WTC11 (cell line): ENCODE measurements at regions not wholly inside any gene's neighbourhood (a gene's known extent, or its start where the extent isn't known, plus 50 kb on each side); places are given as distances from the start of the nearest gene placed in this dataset.

Source experiments
- ATAC-seq: fragments of 200-7000 bp; cut with Tn5 transposase; 2 replicates; pipeline ENCODE4 v1.10.0; 2021; ENCODE audit warnings: mild to moderate bottlenecking, moderate library complexity
- CTCF ChIA-PET: fragments of 300-600 bp; sonication (Branson Sonifier 250); formaldehyde crosslinking; loops from one replicate; lab custom pipeline; 2021; ENCODE audit warnings: antibody characterized with exemption; lab: Charles Lee
- POLR2A ChIA-PET: fragments of 350-600 bp; sonication (Branson Sonifier 250); formaldehyde crosslinking; loops from one replicate; lab custom pipeline; 2021; ENCODE audit warnings: antibody characterized with exemption; lab: Charles Lee
- DNase-seq: peaks from one replicate; pipeline ENCODE4 v3.0.0; 2021; ENCODE audit warnings: low spot score
- H3K27ac Mint-ChIP-seq: 2 replicates; pipeline ENCODE4 v1.8.0; 2021; ENCODE audit warnings: mixed read lengths
- H3K27me3 Mint-ChIP-seq: 2 replicates; pipeline ENCODE4 v1.8.0; 2021; ENCODE audit warnings: low read depth, mild to moderate bottlenecking, moderate library complexity, mixed read lengths
- H3K36me3 Mint-ChIP-seq: 2 replicates; pipeline ENCODE4 v1.8.0; 2021; ENCODE audit warnings: mixed read lengths
- H3K4me1 Mint-ChIP-seq: 2 replicates; pipeline ENCODE4 v1.8.0; 2022; ENCODE audit warnings: mixed read lengths
- H3K4me3 Mint-ChIP-seq: 2 replicates; pipeline ENCODE4 v1.8.0; 2021; ENCODE audit warnings: mild to moderate bottlenecking, moderate library complexity, mixed read lengths
- H3K9me3 Mint-ChIP-seq: 2 replicates; pipeline ENCODE4 v1.8.0; 2021; ENCODE audit warnings: mixed read lengths
- ATF1 ChIP-seq: sonication (generic); formaldehyde crosslinking; IDR thresholded peaks from 2 replicates; pipeline ENCODE4 v1.8.1; 2023; ENCODE audit warnings: mild to moderate bottlenecking, moderate library complexity, missing genetic modification reagents
- CDX4 ChIP-seq: fragments of 250-450 bp; sonication (Bioruptor Pico); IDR thresholded peaks from 2 replicates; pipeline ENCODE4 v1.9.0; 2021; ENCODE audit warnings: moderate library complexity, mild to moderate bottlenecking, inconsistent platforms, borderline replicate concordance
- CTCF ChIP-seq: fragments of 200-600 bp; IDR thresholded peaks from 2 replicates; pipeline ENCODE4 v1.8.0; 2022; ENCODE audit warnings: antibody characterized with exemption
- E2F4 ChIP-seq: sonication (generic); formaldehyde crosslinking; IDR thresholded peaks from 2 replicates; pipeline ENCODE4 v1.8.1; 2022; ENCODE audit warnings: low read depth, mild to moderate bottlenecking, moderate library complexity, missing genetic modification reagents, borderline replicate concordance
- ERG ChIP-seq: fragments of 250-450 bp; sonication (Bioruptor Pico); IDR thresholded peaks from 2 replicates; pipeline ENCODE4 v1.8.0; 2021; ENCODE audit warnings: mild to moderate bottlenecking
- FOXP4 ChIP-seq: sonication (generic); formaldehyde crosslinking; IDR thresholded peaks from 2 replicates; pipeline ENCODE4 v1.8.0; 2022; ENCODE audit warnings: mild to moderate bottlenecking, missing genetic modification reagents
- GRHL2 ChIP-seq: fragments of 250-450 bp; sonication (Bioruptor Pico); IDR thresholded peaks from 2 replicates; pipeline ENCODE4 v1.8.0; 2022; ENCODE audit warnings: mild to moderate bottlenecking, moderate library complexity; ENCODE audit not compliant: insufficient replicate concordance, severe bottlenecking
- MXD4 ChIP-seq: fragments of 250-450 bp; sonication (Bioruptor Pico); IDR thresholded peaks from 2 replicates; pipeline ENCODE4 v1.8.0; 2021; ENCODE audit warnings: mild to moderate bottlenecking, moderate library complexity, borderline replicate concordance
- NFE2L1 ChIP-seq: sonication (generic); formaldehyde crosslinking; IDR thresholded peaks from 2 replicates; pipeline ENCODE4 v1.8.1; 2023; ENCODE audit warnings: missing genetic modification reagents
- NR1H2 ChIP-seq: sonication (generic); formaldehyde crosslinking; IDR thresholded peaks from 2 replicates; pipeline ENCODE4 v1.9.0; 2021; ENCODE audit warnings: mild to moderate bottlenecking, moderate library complexity, missing genetic modification reagents
- PRDM15 ChIP-seq: sonication (generic); formaldehyde crosslinking; IDR thresholded peaks from 2 replicates; pipeline ENCODE4 v1.8.0; 2022; ENCODE audit warnings: missing genetic modification reagents
- SP1 ChIP-seq: sonication (generic); formaldehyde crosslinking; conservative IDR thresholded peaks from 2 replicates; pipeline ENCODE4 v1.8.1; 2022; ENCODE audit warnings: missing genetic modification reagents
- TEAD4 ChIP-seq: sonication (generic); formaldehyde crosslinking; IDR thresholded peaks from 2 replicates; pipeline ENCODE4 v1.8.0; 2022; ENCODE audit warnings: mild to moderate bottlenecking, missing genetic modification reagents
- TP53 ChIP-seq: sonication (generic); formaldehyde crosslinking; IDR thresholded peaks from 2 replicates; pipeline ENCODE4 v1.8.1; 2023; ENCODE audit warnings: mild to moderate bottlenecking, missing genetic modification reagents
- USF1 ChIP-seq: sonication (generic); formaldehyde crosslinking; IDR thresholded peaks from 2 replicates; pipeline ENCODE4 v1.8.0; 2022; ENCODE audit warnings: mild to moderate bottlenecking, missing genetic modification reagents
- ZNF121 ChIP-seq: sonication (generic); formaldehyde crosslinking; IDR thresholded peaks from 2 replicates; pipeline ENCODE4 v1.8.0; 2023; ENCODE audit warnings: missing genetic modification reagents
- ZNF232 ChIP-seq: sonication (generic); formaldehyde crosslinking; IDR thresholded peaks from 2 replicates; pipeline ENCODE4 v1.8.0; 2022; ENCODE audit warnings: mild to moderate bottlenecking, missing genetic modification reagents
- ZNF416 ChIP-seq: fragments of 250-450 bp; sonication (Bioruptor Pico); IDR thresholded peaks from 2 replicates; pipeline ENCODE4 v1.9.0; 2021; ENCODE audit warnings: mild to moderate bottlenecking, inconsistent platforms

- no peak for TF ChIP-seq MXD4 (CRISPR knock-in tag)
- no peak for TF ChIP-seq ATF1 (CRISPR knock-in tag)
Observed at GRCh38 chr2:184141866-184142265, 456.5 kb upstream of the ZNF804A start (continued).

GRCh38 chr2:184154438-184154837 is 443.9 kb upstream of the ZNF804A start:
- H3K36me3 Mint-ChIP-seq, result peaks cover 14% of the 10 kb centered on the region
- no peak for DNase-seq
- peaks cover 21% of the 10 kb centered on the region for H3K9me3 Mint-ChIP-seq
- no peak overlapping the region for H3K4me3 Mint-ChIP-seq
- ChIA-PET CTCF (no interaction called here), POLR2A (no interaction called here)
- H3K4me1 Mint-ChIP-seq, result peaks cover 19% of the 10 kb centered on the region
- peak; percentile 83 for ATAC-seq
- TF ChIP-seq NFE2L1 (CRISPR knock-in tag) (no peak), NR1H2 (CRISPR knock-in tag) (no peak), GRHL2 (CRISPR knock-in tag) (no peak), E2F4 (no peak), ATF1 (CRISPR knock-in tag) (no peak), TEAD4 (CRISPR knock-in tag) (no peak), USF1 (CRISPR knock-in tag) (no peak), CTCF (no peak), ZNF416 (CRISPR knock-in tag) (no peak), ZNF121 (CRISPR knock-in tag) (no peak), ERG (CRISPR knock-in tag) (no peak), CDX4 (CRISPR knock-in tag) (no peak), TP53 (CRISPR knock-in tag) (no peak), SP1 (CRISPR knock-in tag) (no peak), ZNF232 (CRISPR knock-in tag) (no peak), FOXP4 (CRISPR knock-in tag) (no peak)
- H3K27ac Mint-ChIP-seq, result peak overlapping the region; percentile 21
- H3K27me3 Mint-ChIP-seq, result peaks cover 2% of the 10 kb centered on the region; the same call in 1 of the 2 replicates

GRCh38 chr2:184155791-184156190 is 442.5 kb upstream of the ZNF804A start:
- peaks cover 19% of the 10 kb centered on the region for H3K4me1 Mint-ChIP-seq
- CTCF ChIA-PET, result no interaction called here
- ATAC-seq, result no peak

More at GRCh38 chr2:184155791-184156190, 442.5 kb upstream of the ZNF804A start:
- no peak overlapping the region for H3K27ac Mint-ChIP-seq
- POLR2A ChIA-PET, result no interaction called here
- H3K4me3 Mint-ChIP-seq, result no peak overlapping the region
- DNase-seq, result no peak
- TF ChIP-seq TEAD4 (CRISPR knock-in tag), result no peak
- TF ChIP-seq PRDM15, result no peak
- peaks cover 4% of the 10 kb centered on the region for H3K36me3 Mint-ChIP-seq
- H3K27me3 Mint-ChIP-seq, result no peaks in the 10 kb centered on the region
- H3K9me3 Mint-ChIP-seq, result peaks cover 11% of the 10 kb centered on the region
